NOMO-1 (cell line): ENCODE measurements at regions not wholly inside any gene's neighbourhood (a gene's known extent, or its start where the extent isn't known, plus 50 kb on each side); places are given as distances from the start of the nearest gene placed in this dataset.
"Not testable (repeated sequence)": the region's sequence is repeated elsewhere in the genome, so short reads cannot be mapped to it uniquely, and the experiment has no call there.

Source experiments
- DNase-seq, 2 experiments: peaks; one replicate each; lab custom pipeline; 2025; ENCODE audit not compliant: unreplicated experiment in 2 of 2; lab: John Stamatoyannopoulos, UW

DNA sequence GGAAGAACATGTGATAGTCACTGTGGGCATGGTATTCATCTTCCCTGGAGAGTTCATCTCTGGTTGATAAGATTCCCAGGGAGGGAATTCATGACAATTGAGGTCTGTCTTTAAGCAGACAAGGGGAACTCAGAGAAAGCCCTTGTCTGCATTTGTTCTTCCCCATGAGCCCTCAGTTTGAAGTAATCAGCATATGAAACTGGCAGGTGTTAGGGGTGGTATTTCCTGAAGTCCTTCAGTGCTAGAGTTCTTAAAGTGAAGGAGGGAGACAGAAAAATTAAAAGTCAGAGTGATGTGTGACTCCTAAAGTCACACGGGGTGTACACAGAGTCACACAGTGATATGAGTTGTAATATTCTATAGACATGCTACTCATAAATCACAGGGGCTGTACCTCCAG is 60.6 kb upstream of the SYK start:
- no peak for DNase-seq

DNA sequence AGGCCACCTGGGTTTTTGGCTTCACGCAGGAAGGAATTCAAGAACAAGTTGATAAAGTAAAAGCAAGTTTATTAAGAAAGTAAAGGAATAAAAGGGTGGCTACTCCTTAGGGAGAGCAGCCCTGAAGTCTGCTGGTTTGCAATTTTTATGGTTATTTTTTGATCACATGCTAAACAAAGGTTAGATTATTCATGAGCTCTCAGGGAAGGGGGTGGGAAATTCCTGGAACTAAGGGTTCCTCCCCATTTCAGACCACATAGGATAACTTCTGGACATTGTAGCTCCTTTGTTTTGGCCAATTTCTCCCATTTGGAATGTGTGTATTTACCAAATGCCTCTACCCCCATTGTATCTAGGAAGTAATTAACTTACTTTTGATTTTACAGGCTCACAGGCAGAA is 63.9 kb upstream of the SYK start:
- DNase-seq = no peak

DNA sequence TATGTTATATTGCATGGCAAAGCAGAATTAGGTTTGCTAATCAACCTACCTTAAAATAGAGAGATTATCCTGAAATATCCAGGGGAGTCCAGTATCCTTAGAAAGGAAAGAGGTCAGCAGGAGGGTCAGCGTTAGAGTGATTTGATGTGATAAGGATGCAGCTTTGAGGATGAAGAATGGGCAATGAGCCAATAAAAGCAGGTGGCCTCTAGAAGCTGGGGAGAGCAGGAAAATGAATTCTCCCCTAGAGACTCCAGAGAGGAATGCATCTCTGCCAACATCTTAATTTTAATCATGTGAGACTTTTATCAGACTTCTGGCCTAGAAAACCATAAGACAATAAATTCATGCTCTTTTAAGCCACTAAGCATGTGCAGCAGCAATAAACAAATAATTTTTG is 65.7 kb upstream of the SYK start:
- DNase-seq = no peak

DNA sequence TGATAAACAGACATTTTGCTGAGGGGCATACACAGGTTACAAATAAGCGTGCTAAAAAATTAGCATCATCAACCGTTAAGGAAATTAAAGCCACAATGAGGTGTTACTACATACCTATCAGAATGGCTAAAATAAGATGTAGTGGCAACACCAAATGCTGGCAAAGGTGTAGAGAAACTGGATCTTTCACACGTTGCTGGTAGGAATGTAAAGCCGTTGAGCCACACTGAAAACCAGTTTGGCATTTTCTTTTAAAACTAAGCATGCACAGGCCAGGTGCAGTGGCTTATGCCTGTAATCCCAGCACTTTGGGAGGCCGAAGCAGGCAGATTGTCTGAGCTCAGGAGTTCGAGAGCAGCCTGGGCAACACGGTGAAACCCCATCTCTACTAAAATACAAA is 67.0 kb upstream of the SYK start:
- no peak for DNase-seq

GRCh38 chr9:90729351-90729750 is 72.3 kb upstream of the SYK start:
- no peak for DNase-seq

DNA sequence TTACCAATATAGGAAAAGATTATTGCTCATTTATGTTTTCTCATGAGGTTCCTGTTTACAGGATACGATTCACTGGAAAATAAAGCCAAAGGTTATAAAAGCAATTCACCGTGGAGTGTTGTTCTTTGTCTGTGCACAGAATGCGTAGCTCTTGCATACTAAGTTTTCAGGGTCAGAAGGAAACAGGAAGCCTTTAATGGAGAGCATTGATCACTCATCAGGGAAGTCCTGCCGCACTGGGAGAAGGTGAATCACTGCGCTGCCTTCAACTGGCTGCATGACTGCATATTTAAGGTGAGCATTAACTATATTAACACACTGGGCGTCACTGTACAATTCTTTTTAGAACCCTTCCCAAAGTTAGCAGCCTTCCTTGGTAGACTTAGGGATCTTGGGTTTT is 74.1 kb upstream of the SYK start:
- DNase-seq = no peak

DNA sequence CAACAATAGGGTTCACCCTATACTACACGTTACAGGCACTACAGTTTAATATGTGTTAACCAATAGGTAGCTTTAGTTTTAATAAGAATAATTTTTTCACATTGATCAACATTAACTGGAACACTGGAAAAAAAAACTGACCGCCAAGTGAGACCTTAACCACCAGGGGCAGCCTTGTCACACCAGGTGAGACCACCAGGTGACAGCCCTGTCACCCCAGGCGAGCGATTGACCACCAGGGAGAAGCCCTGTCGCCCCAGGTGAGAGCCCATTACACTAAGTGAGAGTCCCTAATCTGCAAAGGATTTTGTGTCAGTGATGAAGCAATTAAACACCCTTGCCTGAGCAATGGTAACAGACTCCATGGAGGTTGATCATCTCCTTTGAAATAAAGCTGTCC is 75.4 kb upstream of the SYK start:
- DNase-seq = no peak

DNA sequence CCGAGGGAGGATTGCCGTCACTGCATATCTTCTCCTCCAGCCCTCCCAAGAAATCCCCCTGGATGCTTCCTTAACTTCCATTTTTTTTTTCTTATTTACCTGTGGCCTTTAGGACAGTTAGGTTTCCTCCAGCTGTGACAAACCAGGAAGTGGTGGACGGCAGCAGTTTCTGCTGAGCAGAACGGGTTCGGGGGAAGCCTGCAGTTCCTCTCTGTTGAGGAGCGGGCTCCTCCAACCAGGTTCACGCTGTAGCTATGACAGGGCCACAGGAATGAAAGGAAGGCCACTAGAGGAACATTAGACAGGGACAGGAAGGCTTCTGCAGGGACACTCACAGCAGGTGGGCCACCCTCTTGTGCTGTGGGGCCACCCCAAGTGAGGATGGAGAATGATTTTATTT is 76.7 kb upstream of the SYK start:
- no peak for DNase-seq

GRCh38 chr9:90724112-90724511 is 77.5 kb upstream of the SYK start:
- no peak for DNase-seq

DNA sequence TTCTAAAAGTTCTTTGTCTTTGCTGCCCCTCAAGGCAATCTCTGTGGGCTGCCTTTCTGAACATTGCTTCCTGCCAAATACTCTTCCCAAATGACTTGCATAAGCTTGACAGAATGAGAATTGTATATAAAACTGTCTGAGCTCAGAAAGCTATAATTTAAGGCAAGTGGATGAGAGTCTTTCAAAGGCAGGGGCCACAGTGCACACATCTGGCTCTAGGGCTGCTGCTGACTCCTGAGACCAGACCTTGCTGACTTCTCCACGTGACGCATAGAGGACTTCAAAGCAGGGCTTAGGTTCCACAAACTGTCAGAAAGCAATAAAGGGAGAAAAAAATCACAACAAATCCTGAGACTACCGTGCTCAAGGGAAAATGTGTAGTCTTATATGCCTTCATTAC is 79.4 kb upstream of the DIRAS2 start:
- DNase-seq = no peak

DNA sequence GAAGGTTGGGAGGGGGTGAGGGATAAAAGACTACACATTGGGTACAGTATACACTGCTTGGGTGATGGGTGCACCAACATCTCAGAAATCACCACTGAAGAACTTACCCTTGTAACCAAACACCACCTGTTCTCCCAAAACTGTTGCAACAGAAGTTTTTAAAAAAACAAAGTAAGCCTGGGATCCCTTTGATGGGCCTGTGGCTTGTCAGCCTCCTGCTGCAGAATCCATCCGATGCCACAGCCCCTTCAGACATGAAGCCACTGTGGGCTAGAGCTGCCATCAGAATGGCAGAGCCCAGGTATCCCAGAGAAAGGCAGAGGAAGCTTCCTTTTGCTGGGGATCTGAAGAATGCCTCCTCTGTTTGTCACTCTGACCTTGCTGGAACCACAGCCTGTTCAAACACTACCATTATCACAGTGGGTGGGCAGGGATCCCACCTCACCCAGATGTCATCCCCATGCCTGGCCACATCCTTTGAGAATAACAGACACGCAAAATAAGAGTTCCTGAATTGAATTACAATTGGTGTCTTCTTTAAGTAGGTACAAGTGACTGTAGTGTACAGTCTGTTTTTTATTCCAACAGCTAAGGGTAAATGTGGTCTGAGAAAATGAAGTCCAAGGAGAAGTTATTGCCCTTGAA is 78.1 kb upstream of the DIRAS2 start:
- DNase-seq = no peak

DNA sequence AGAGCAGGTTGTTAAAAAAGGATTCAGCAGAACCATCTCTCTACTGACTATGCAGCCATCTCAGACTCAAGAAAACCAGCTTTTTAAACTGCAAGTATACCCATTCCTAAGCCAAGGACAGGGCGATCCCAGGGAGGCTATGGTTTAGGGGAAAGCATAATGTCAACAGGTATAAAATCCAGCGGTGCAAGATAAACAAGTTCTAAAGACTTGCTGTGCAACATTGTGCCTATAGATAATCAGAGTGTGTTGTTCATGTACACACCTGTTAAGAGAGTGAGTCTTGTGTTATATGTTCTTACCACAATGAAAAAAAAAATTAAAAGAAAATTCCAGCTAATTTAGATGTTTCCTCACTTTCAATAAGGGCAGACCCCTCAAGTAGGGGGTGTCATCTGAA is 63.6 kb upstream of the DIRAS2 start:
- DNase-seq = no peak

DNA sequence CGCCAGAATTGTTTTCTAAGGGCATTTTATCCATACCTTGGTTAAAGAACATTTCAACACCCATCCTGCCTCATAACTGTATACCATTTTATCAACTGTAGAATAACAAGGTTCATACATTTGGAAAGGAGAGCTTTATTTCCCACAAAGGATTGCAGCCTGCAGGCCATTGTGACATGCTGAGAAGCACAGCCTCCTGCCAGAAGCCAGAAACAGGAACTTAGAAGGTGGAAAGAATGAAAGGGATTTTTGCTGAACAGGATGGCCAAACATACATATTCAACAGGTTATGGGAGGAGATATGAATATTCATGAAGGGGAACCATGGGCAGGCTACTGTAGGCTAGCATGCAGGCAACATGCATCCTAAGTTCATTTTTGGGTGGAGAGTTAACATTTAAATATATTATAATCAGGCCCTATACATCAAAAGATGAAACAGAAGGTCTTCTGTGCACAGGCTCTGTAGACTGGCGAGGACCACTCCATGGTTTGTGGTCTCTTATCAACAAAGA is 59.9 kb upstream of the DIRAS2 start:
- peak; percentile 28 to 39 for DNase-seq

DNA sequence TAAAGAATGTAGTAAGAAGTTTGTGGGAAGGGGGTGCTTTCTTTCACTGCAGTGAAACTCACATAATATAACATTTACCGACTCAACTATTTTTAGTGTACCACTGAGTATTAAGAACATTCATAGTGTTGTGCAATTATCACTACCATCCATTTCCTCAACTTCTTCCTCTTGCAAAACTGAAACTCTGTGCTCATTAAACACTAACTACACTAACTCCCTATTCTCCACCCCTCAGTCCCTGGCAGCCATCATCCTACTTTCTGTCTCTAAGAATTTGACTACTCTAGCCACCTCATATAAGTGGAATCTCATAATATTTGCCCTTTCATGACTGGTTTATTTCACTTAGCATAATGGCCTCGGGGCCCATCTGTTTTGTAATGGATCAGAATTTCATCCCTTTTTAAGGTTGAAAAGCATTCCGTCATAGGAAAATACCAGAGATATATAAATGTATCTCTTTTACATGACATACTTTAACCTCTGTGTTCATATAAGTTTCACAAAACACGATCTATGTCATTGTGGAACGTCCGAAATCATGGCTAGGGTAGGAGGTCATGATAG is 56.3 kb upstream of the DIRAS2 start:
- DNase-seq = peak in 1 of 2 experiments; percentile 61

DNA sequence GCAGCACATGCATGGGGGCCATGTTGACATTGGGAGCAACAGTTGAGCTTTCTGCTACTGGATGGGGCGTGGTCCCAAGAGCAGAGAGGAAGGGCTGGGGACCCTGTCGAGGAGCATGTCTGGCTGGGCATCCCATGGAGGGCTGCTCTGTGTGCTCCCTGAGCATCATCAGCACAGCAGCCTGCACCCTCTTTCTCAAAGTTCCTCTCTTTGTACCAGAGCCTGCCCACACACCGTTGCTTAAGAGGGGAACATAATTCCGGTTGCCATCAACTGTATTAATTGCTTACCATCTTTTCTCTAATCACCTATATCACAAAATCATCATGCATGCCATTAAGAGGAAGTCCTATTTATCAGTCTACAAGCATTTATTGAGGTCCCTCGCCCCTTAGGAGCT is 55.2 kb upstream of the DIRAS2 start:
- DNase-seq = no peak

DNA sequence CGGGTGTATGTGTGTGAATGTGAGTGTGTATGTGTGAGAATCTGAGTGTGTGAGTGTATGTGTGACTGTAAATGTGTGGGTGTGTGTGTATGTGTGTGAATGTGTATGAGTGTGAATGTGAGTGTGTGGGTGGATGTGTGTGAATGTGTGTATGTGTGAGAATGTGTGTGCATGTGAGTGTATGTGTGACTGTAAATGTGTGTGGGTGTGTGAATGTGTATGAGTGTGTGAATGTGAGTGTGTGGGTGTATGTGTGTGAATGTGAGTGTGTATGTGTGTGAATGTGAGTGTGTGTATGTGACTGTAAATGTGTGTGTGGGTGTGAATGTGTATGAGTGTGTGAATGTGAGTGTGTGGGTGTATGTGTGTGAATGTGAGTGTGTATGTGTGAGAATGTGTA is 51.6 kb upstream of the DIRAS2 start:
- not testable (repeated sequence) for DNase-seq
